Kidney (tissue), 13 donors: ENCODE measurements at regions not wholly inside any gene's neighbourhood (a gene's known extent, or its start where the extent isn't known, plus 50 kb on each side); places are given as distances from the start of the nearest gene placed in this dataset.

Experiments used
- DNase-seq, 5 donors: peaks; one replicate each; pipeline ENCODE4 v3.0.0-alpha.2; 2013 to 2020
- FAIRE-seq: peaks from 2 replicates; lab custom pipeline; 2012; peaks lifted over from hg19 to GRCh38; lab: Jason Lieb, UNC
- H3K27ac ChIP-seq, 2 donors: one replicate each; pipeline ENCODE4 v1.7.0; 2013; ENCODE audit warnings: low read depth in 2 of 2, low read length in 2 of 2, inconsistent platforms in 1 of 2
- H3K27me3 ChIP-seq: one replicate; pipeline ENCODE4 v1.7.1; 2013; ENCODE audit warnings: low read length, inconsistent platforms; ENCODE audit not compliant: control insufficient read depth, insufficient read depth
- H3K36me3 ChIP-seq, 3 donors: one replicate each; pipeline versions ENCODE4 v1.7.0 to v1.7.1; 2013; ENCODE audit warnings: low read length in 3 of 3, control low read depth in 1 of 3, inconsistent platforms in 1 of 3; ENCODE audit not compliant: insufficient read depth in 3 of 3, control insufficient read depth in 2 of 3
- H3K4me1 ChIP-seq, 3 donors: one replicate each; pipeline versions ENCODE4 v1.7.0 to v1.7.1; 2013; ENCODE audit warnings: low read length in 3 of 3, inconsistent platforms in 1 of 3, low read depth in 1 of 3; ENCODE audit not compliant: control insufficient read depth in 2 of 3, insufficient read depth in 2 of 3
- H3K4me3 ChIP-seq, 3 donors: one replicate each; pipeline versions ENCODE4 v1.7.0 to v1.8.1; 2013; ENCODE audit warnings: low read length in 3 of 3, control low read depth in 1 of 3, inconsistent platforms in 1 of 3
- H3K9ac ChIP-seq, 3 donors: one replicate each; pipeline versions ENCODE4 v1.7.0 to v1.7.1; 2013; ENCODE audit warnings: low read length in 3 of 3, control low read depth in 1 of 3, inconsistent platforms in 1 of 3
- H3K9me3 ChIP-seq, 3 donors: one replicate each; pipeline versions ENCODE4 v1.7.0 to v1.7.1; 2013; ENCODE audit warnings: low read length in 3 of 3, control low read depth in 1 of 3, inconsistent platforms in 1 of 3; ENCODE audit not compliant: control insufficient read depth in 2 of 3, insufficient read depth in 1 of 3
- CTCF ChIP-seq: IDR thresholded peaks from 3 replicates; pipeline ENCODE4 v1.5.1; 2012; ENCODE audit warnings: mild to moderate bottlenecking, moderate library complexity, borderline replicate concordance; ENCODE audit not compliant: insufficient read depth; ENCODE audit errors: extremely low read depth
- intact Hi-C: fragments of 100-400 bp; cut with DNase I; formaldehyde crosslinking; loops from one replicate; pipeline ENCODE4 v1.11.1; 2022
- donor health status: control.
- donor health status: control.
- donor health status: control.
- donor health status: control.
- donor health status: control.
- donor health status: DM: yes; HTN: yes; CAD: no.
- donor health status: Normal renal cell carcinoma (clear cell type).

- DNase-seq (no peak), FAIRE-seq (no peak)
- Histone ChIP-seq H3K9ac (no peak overlapping the region), H3K27me3 (no peaks in the 10 kb centered on the region), H3K4me3 (no peak overlapping the region), H3K36me3 (no peaks in the 10 kb centered on the region), H3K4me1 (no peaks in the 10 kb centered on the region), H3K27ac (no peak overlapping the region), H3K9me3 (no peaks in the 10 kb centered on the region)
- intact Hi-C loops, result no loop called here
- TF ChIP-seq CTCF, result no peak
Observed at GRCh38 chr2:217366266-217366895, 506.5 kb upstream of the TNP1 start.

- no peak overlapping the region for H3K4me3 ChIP-seq
- H3K4me1 ChIP-seq, result peaks cover 0 to under 1% (median 0%) of the 10 kb centered on the region in 3 donors
- FAIRE-seq (no peak), DNase-seq (no peak)
- no peak for TF ChIP-seq CTCF
- no peak overlapping the region for H3K27ac ChIP-seq
- no peaks in the 10 kb centered on the region for H3K27me3 ChIP-seq
- no peaks in the 10 kb centered on the region for H3K9me3 ChIP-seq
- H3K9ac ChIP-seq, result no peak overlapping the region
- no peaks in the 10 kb centered on the region for H3K36me3 ChIP-seq
- intact Hi-C loops, result no loop called here
Observed at GRCh38 chr2:217365656-217366055, 505.8 kb upstream of the TNP1 start.

- no peak for TF ChIP-seq CTCF
- Histone ChIP-seq H3K4me1 (peaks cover 0 to 6% (median 4%) of the 10 kb centered on the region in 3 donors), H3K9me3 (no peaks in the 10 kb centered on the region), H3K4me3 (no peak overlapping the region), H3K27ac (no peak overlapping the region), H3K36me3 (no peaks in the 10 kb centered on the region), H3K9ac (no peak overlapping the region), H3K27me3 (no peaks in the 10 kb centered on the region)
- intact Hi-C loops, result no loop called here
- FAIRE-seq (no peak), DNase-seq (no peak)
Observed at GRCh38 chr2:217364224-217364623, 504.4 kb upstream of the TNP1 start.

GRCh38 chr2:217363470-217363869 is 503.6 kb upstream of the TNP1 start:
- FAIRE-seq, result no peak
- no peak overlapping the region for H3K27ac ChIP-seq
- intact Hi-C loops, result no loop called here

More at GRCh38 chr2:217363470-217363869, 503.6 kb upstream of the TNP1 start:
- Histone ChIP-seq H3K4me3 (no peak overlapping the region), H3K27me3 (no peaks in the 10 kb centered on the region), H3K36me3 (no peaks in the 10 kb centered on the region), H3K9ac (no peak overlapping the region), H3K9me3 (no peaks in the 10 kb centered on the region), H3K4me1 (peaks cover 0 to 6% (median 4%) of the 10 kb centered on the region in 3 donors)
- TF ChIP-seq CTCF, result no peak
- DNase-seq, result no peak
